ENCODE measurements at regions not wholly inside any gene's neighbourhood (a gene's known extent, or its start where the extent isn't known, plus 50 kb on each side); places are given as distances from the start of the nearest gene placed in this dataset.
"Not testable (repeated sequence)": the region's sequence is repeated elsewhere in the genome, so short reads cannot be mapped to it uniquely, and the experiment has no call there.

GRCh38 chr9:67708109-67708508 is 150.6 kb upstream of the ANKRD20A1 start:
- DNase-seq (ENCODE audit: low read depth); H3K4me3 ChIP-seq (ENCODE audit: control insufficient read depth, low read depth, low read length): not testable (repeated sequence)

GRCh38 chr9:67711429-67711828 is 147.3 kb upstream of the ANKRD20A1 start:
- DNase-seq (ENCODE audit: low read depth); H3K4me3 ChIP-seq (ENCODE audit: control insufficient read depth, low read depth, low read length): not testable (repeated sequence)

- not testable (repeated sequence) for DNase-seq (ENCODE audit: low read depth); H3K4me3 ChIP-seq (ENCODE audit: control insufficient read depth, low read depth, low read length)
Observed at GRCh38 chr9:67711931-67712330, 146.8 kb upstream of the ANKRD20A1 start.

- not testable (repeated sequence) for DNase-seq (ENCODE audit: low read depth); H3K4me3 ChIP-seq (ENCODE audit: control insufficient read depth, low read depth, low read length)
Observed at GRCh38 chr9:67712956-67713355, 145.8 kb upstream of the ANKRD20A1 start.

- not testable (repeated sequence) for H3K4me3 ChIP-seq (ENCODE audit: control insufficient read depth, low read depth, low read length); DNase-seq (ENCODE audit: low read depth)
Observed at GRCh38 chr9:67717830-67718388, 140.8 kb upstream of the ANKRD20A1 start.

- not testable (repeated sequence) for DNase-seq (ENCODE audit: low read depth); H3K4me3 ChIP-seq (ENCODE audit: control insufficient read depth, low read depth, low read length)
Observed at GRCh38 chr9:67720491-67720890, 138.2 kb upstream of the ANKRD20A1 start.

GRCh38 chr9:67722460-67723090 is 136.2 kb upstream of the ANKRD20A1 start:
- H3K4me3 ChIP-seq (ENCODE audit: control insufficient read depth, low read depth, low read length); DNase-seq (ENCODE audit: low read depth): not testable (repeated sequence)

- peak overlapping the region; percentile 33 for H3K4me3 ChIP-seq (ENCODE audit: control insufficient read depth, low read depth, low read length)
- DNase-seq (ENCODE audit: low read depth): not testable (repeated sequence)
Observed at GRCh38 chr9:67723185-67723584, 135.5 kb upstream of the ANKRD20A1 start.

GRCh38 chr9:67724885-67725284 is 133.8 kb upstream of the ANKRD20A1 start:
- H3K4me3 ChIP-seq (ENCODE audit: control insufficient read depth, low read depth, low read length); DNase-seq (ENCODE audit: low read depth): not testable (repeated sequence)

GRCh38 chr9:67726213-67726988 is 132.3 kb upstream of the ANKRD20A1 start:
- not testable (repeated sequence) for H3K4me3 ChIP-seq (ENCODE audit: control insufficient read depth, low read depth, low read length); DNase-seq (ENCODE audit: low read depth)

- DNase-seq (ENCODE audit: low read depth); H3K4me3 ChIP-seq (ENCODE audit: control insufficient read depth, low read depth, low read length): not testable (repeated sequence)
Observed at GRCh38 chr9:67763133-67763532, 95.6 kb upstream of the ANKRD20A1 start.

GRCh38 chr9:67771807-67772206 is 86.9 kb upstream of the ANKRD20A1 start:
- DNase-seq (ENCODE audit: low read depth); H3K4me3 ChIP-seq (ENCODE audit: control insufficient read depth, low read depth, low read length): not testable (repeated sequence)

- H3K4me3 ChIP-seq (ENCODE audit: control insufficient read depth, low read depth, low read length); DNase-seq (ENCODE audit: low read depth): not testable (repeated sequence)
Observed at GRCh38 chr9:67800170-67800569, 58.6 kb upstream of the ANKRD20A1 start.
